Endothelial cell of umbilical vein (primary cell): ENCODE measurements at regions not wholly inside any gene's neighbourhood (a gene's known extent, or its start where the extent isn't known, plus 50 kb on each side); places are given as distances from the start of the nearest gene placed in this dataset.

Experiments
- BruUV-seq: library from RNA; stranded (reverse); fragments of 400-500 nt; replicated peaks from 2 replicates; lab custom pipeline; 2021; lab: Mats Ljungman, UMichigan
- CTCF ChIA-PET: fragments of 300-600, 350-600 bp; sonication (Branson Sonifier 250); formaldehyde crosslinking; loops from one replicate; lab custom pipeline; 2021; ENCODE audit warnings: antibody characterized with exemption, inconsistent platforms; lab: Charles Lee
- POLR2A ChIA-PET: fragments of 300-600, 350-600 bp; sonication (Branson Sonifier 250); formaldehyde crosslinking; loops from one replicate; lab custom pipeline; 2021; ENCODE audit warnings: antibody characterized with exemption, inconsistent platforms; lab: Charles Lee
- DNase-seq: peaks from one replicate; pipeline ENCODE4 v3.0.0-alpha.2; 2011; ENCODE audit warnings: low read depth, low spot score
- FAIRE-seq: peaks from 2 replicates; lab custom pipeline; 2011; peaks lifted over from hg19 to GRCh38; lab: Jason Lieb, UNC
- H2AFZ ChIP-seq: 2 replicates; pipeline ENCODE4 v1.6.0; 2012; ENCODE audit warnings: low read depth, low read length, control low read depth, inconsistent platforms
- H3K27ac ChIP-seq: 2 replicates; pipeline ENCODE4 v1.5.1; 2011; ENCODE audit warnings: low read depth, mild to moderate bottlenecking, control low read depth, low read length, moderate library complexity; ENCODE audit not compliant: insufficient read depth
- H3K27me3 ChIP-seq, 2 experiments: 2 replicates each; pipeline versions ENCODE4 v1.6.0 to v1.6.1; 2011; ENCODE audit warnings: low read length in 2 of 2, mixed read lengths in 1 of 2; ENCODE audit not compliant: control insufficient read depth in 2 of 2, insufficient read depth in 2 of 2
- H3K36me3 ChIP-seq, 2 experiments: 2 replicates in 1 of 2; 3 replicates in 1 of 2; pipeline ENCODE4 v1.5.1; 2011; ENCODE audit warnings: low read length in 2 of 2, mild to moderate bottlenecking in 1 of 2, moderate library complexity in 1 of 2; ENCODE audit not compliant: control insufficient read depth in 2 of 2, insufficient read depth in 2 of 2; ENCODE audit errors: extremely low read depth in 1 of 2
- H3K4me1 ChIP-seq: 3 replicates; pipeline ENCODE4 v1.5.1; 2011; ENCODE audit warnings: mild to moderate bottlenecking, low read length; ENCODE audit not compliant: control insufficient read depth, insufficient read depth; ENCODE audit errors: extremely low read depth
- H3K4me2 ChIP-seq: 2 replicates; pipeline ENCODE4 v1.6.1; 2011; ENCODE audit warnings: low read length, control low read depth, mixed read lengths; ENCODE audit not compliant: insufficient read depth
- H3K4me3 ChIP-seq, 3 experiments: fragments of 200-600 bp in 1 of 3; sonication (generic), shearing (Covaris generic) in 1 of 3; replicated peaks in 1 of 3; 2 replicates each; pipeline ENCODE4 v1.5.1; 2011 to 2016; ENCODE audit warnings: control low read depth in 3 of 3, low read length in 3 of 3, mild to moderate bottlenecking in 2 of 3, inconsistent platforms in 1 of 3, low read depth in 1 of 3, moderate library complexity in 1 of 3; ENCODE audit not compliant: insufficient read depth in 1 of 3
- H3K79me2 ChIP-seq: 2 replicates; pipeline ENCODE4 v1.6.0; 2012; ENCODE audit warnings: low read length, inconsistent platforms; ENCODE audit not compliant: control insufficient read depth, insufficient read depth
- H3K9ac ChIP-seq: replicated peaks from 2 replicates; pipeline ENCODE3; 2011; ENCODE audit warnings: low read length, control low read depth; ENCODE audit not compliant: insufficient read depth; ENCODE audit errors: extremely low read depth
- H3K9me1 ChIP-seq: replicated peaks from 3 replicates; pipeline ENCODE4 v1.6.0; 2011; ENCODE audit warnings: mild to moderate bottlenecking, low read length; ENCODE audit not compliant: control insufficient read depth, insufficient read depth; ENCODE audit errors: extremely low read depth
- H3K9me3 ChIP-seq: replicated peaks from 2 replicates; pipeline ENCODE4 v1.5.1; 2012; ENCODE audit warnings: low read length, inconsistent platforms; ENCODE audit not compliant: control insufficient read depth, insufficient read depth
- H4K20me1 ChIP-seq: replicated peaks from 2 replicates; pipeline ENCODE3; 2011; ENCODE audit warnings: mild to moderate bottlenecking, low read length; ENCODE audit not compliant: control insufficient read depth, insufficient read depth; ENCODE audit errors: extremely low read depth
- CTCF ChIP-seq, 2 donors: IDR thresholded peaks; 1 replicate in 1 of 2; 2 replicates in 1 of 2; pipeline ENCODE4 v1.5.1; 2011; ENCODE audit warnings: low read length in 2 of 2, mild to moderate bottlenecking in 2 of 2, moderate library complexity in 2 of 2, control low read depth in 1 of 2, inconsistent platforms in 1 of 2, low read depth in 1 of 2; ENCODE audit not compliant: insufficient read depth in 1 of 2; ENCODE audit errors: extremely low read depth in 1 of 2
- EZH2 ChIP-seq: IDR thresholded peaks from 2 replicates; pipeline ENCODE4 v1.6.1; 2012; ENCODE audit warnings: borderline replicate concordance, low read depth, mild to moderate bottlenecking, moderate library complexity, low read length, inconsistent platforms; ENCODE audit not compliant: severe bottlenecking
- FOS ChIP-seq: IDR thresholded peaks from 2 replicates; pipeline ENCODE4 v1.6.1; 2011; ENCODE audit warnings: mild to moderate bottlenecking, low read length, moderate library complexity, borderline replicate concordance; ENCODE audit not compliant: insufficient read depth
- GATA2 ChIP-seq: IDR thresholded peaks from 2 replicates; pipeline ENCODE4 v1.7.0; 2011; ENCODE audit warnings: low read depth, mild to moderate bottlenecking, moderate library complexity, mixed read lengths, low read length; ENCODE audit not compliant: insufficient read length, insufficient read depth
- JUN ChIP-seq: IDR thresholded peaks from 2 replicates; pipeline ENCODE4 v1.6.1; 2011; ENCODE audit warnings: borderline replicate concordance, low read depth; ENCODE audit not compliant: insufficient read length, insufficient read depth
- MAX ChIP-seq: IDR thresholded peaks from 2 replicates; pipeline ENCODE4 v1.6.1; 2011; ENCODE audit not compliant: insufficient read depth, insufficient read length
- MYC ChIP-seq: IDR thresholded peaks from one replicate; pipeline ENCODE4 v1.6.1; 2011; ENCODE audit warnings: mild to moderate bottlenecking, low read depth, low read length
- POLR2A ChIP-seq: IDR thresholded peaks from 2 replicates; pipeline ENCODE4 v1.6.1; 2012; ENCODE audit warnings: low read depth, mild to moderate bottlenecking, control low read depth, low read length
- POLR2AphosphoS5 ChIP-seq: IDR thresholded peaks from 2 replicates; pipeline ENCODE4 v1.6.1; 2012; ENCODE audit warnings: low read depth, mild to moderate bottlenecking, control low read depth, low read length, moderate library complexity; ENCODE audit not compliant: insufficient read depth
- dilution Hi-C: fragments of 300-500 bp; cut with MboI; formaldehyde crosslinking; loops from one replicate; pipeline ENCODE4 v1.15.0; 2019; ENCODE audit warnings: low sequenced_read_pairs; ENCODE audit not compliant: extremely low pct_ligation_motif_present
- intact Hi-C: fragments of 100-400 bp; cut with micrococcal nuclease; formaldehyde crosslinking; loops from one replicate; pipeline ENCODE4 v1.10.0; 2022

- ChIA-PET CTCF (interaction anchor here (1.2 kb wide), 1 partner anchor 8 kb away, joined by 3 read pairs; no protein-coding TSS in a partner anchor), POLR2A (no interaction called here)
- no peak for FAIRE-seq
Observed at GRCh38 chr17:15085890-15086677, 179.0 kb downstream of the PMP22 start.

More at GRCh38 chr17:15085890-15086677, 179.0 kb downstream of the PMP22 start:
- dilution Hi-C loops, result no loop called here
- H3K27ac ChIP-seq, result no peak overlapping the region
- intact Hi-C loops, result no loop called here
- no peak for TF ChIP-seq EZH2
- TF ChIP-seq JUN, result no peak
- no peak for TF ChIP-seq CTCF (IDR thresholded peaks at IDR 0.05; ENCODE audit: extremely low read depth in 1 of 2, insufficient read depth in 1 of 2, low read depth in 1 of 2, low read length in 2 of 2)
- no peak for TF ChIP-seq MAX
- TF ChIP-seq GATA2, result no peak
- no peak for TF ChIP-seq POLR2AphosphoS5
- TF ChIP-seq MYC, result no peak
- TF ChIP-seq FOS, result no peak
- TF ChIP-seq POLR2A, result no peak
- no peaks in the 10 kb centered on the region for H3K36me3 ChIP-seq
- no peaks in the 10 kb centered on the region for H4K20me1 ChIP-seq
- no TSS peak for BruUV-seq
- H3K27me3 ChIP-seq, result no peaks in the 10 kb centered on the region
- no peaks in the 10 kb centered on the region for H3K79me2 ChIP-seq
- no peak overlapping the region for H3K9ac ChIP-seq
- no peaks in the 10 kb centered on the region for H3K4me1 ChIP-seq
- no peak overlapping the region for H2AFZ ChIP-seq
- no peaks in the 10 kb centered on the region for H3K9me1 ChIP-seq
- no peak for DNase-seq
- H3K4me3 ChIP-seq, result no peak overlapping the region
- H3K9me3 ChIP-seq, result no peaks in the 10 kb centered on the region
- H3K4me2 ChIP-seq, result no peak overlapping the region
